OCI-LY3 (cell line): ENCODE measurements at regions not wholly inside any gene's neighbourhood (a gene's known extent, or its start where the extent isn't known, plus 50 kb on each side); places are given as distances from the start of the nearest gene placed in this dataset.
"Not testable (repeated sequence)": the region's sequence is repeated elsewhere in the genome, so short reads cannot be mapped to it uniquely, and the experiment has no call there.

Experiments used
- H2AFZ ChIP-seq: fragments of 200-600, 300-600 bp; shearing (Covaris generic); 2 replicates; pipeline ENCODE4 v1.6.0; 2014; ENCODE audit warnings: antibody characterized with exemption, low read depth, low read length
- H3K27ac ChIP-seq: fragments of 200-600, 300-600 bp; sonication (generic); 2 replicates; pipeline ENCODE4 v1.5.1; 2014; ENCODE audit warnings: mild to moderate bottlenecking, low read length, moderate library complexity, mixed read lengths
- H3K27me3 ChIP-seq: fragments of 200-600, 300-600 bp; sonication (generic); 2 replicates; pipeline ENCODE4 v1.6.1; 2014; ENCODE audit warnings: low read depth, low read length, mixed read lengths
- H3K36me3 ChIP-seq: fragments of 200-600, 300-600 bp; sonication (generic); replicated peaks from 2 replicates; pipeline ENCODE3; 2014; ENCODE audit warnings: low read depth, low read length, mixed read lengths
- H3K4me1 ChIP-seq: fragments of 300-600, 200-600 bp; sonication (generic); 2 replicates; pipeline ENCODE4 v1.6.1; 2014; ENCODE audit warnings: low read length, mixed read lengths
- H3K4me2 ChIP-seq: fragments of 200-600, 300-600 bp; sonication (generic); 2 replicates; pipeline ENCODE4 v1.6.1; 2014; ENCODE audit warnings: low read length, mixed read lengths
- H3K4me3 ChIP-seq: fragments of 300-600, 200-600 bp; sonication (generic); 2 replicates; pipeline ENCODE4 v1.5.1; 2014; ENCODE audit warnings: antibody characterized with exemption, mild to moderate bottlenecking, low read length, moderate library complexity
- H3K79me2 ChIP-seq: fragments of 300-600, 200-600 bp; shearing (Covaris generic); 2 replicates; pipeline ENCODE4 v1.6.1; 2014; ENCODE audit warnings: mild to moderate bottlenecking, low read length, mixed read lengths
- H3K9ac ChIP-seq: fragments of 300-600, 200-600 bp; shearing (Covaris generic); 2 replicates; pipeline ENCODE4 v1.6.0; 2014; ENCODE audit warnings: mild to moderate bottlenecking, low read length, moderate library complexity
- H3K9me3 ChIP-seq: fragments of 200-600, 300-600 bp; shearing (Covaris generic); 2 replicates; pipeline ENCODE4 v1.6.1; 2014; ENCODE audit warnings: low read length, mixed read lengths; ENCODE audit not compliant: insufficient read depth
- H4K20me1 ChIP-seq: fragments of 200-600, 300-600 bp; sonication (generic); 2 replicates; pipeline ENCODE4 v1.6.1; 2016; ENCODE audit warnings: low read length, mixed read lengths; ENCODE audit not compliant: insufficient read depth
- EZH2phosphoT487 ChIP-seq: fragments of 200-600 bp; shearing (Covaris generic); IDR thresholded peaks from 2 replicates; pipeline ENCODE4 v1.6.1; 2018; ENCODE audit warnings: antibody characterized with exemption, mixed run types, low read depth
- TF ChIP-seq, protein P1 (sequence below): fragments of 200-600, 300-600 bp; sonication (generic); IDR thresholded peaks from 2 replicates; pipeline ENCODE4 v1.5.1; 2014; ENCODE audit warnings: antibody characterized with exemption, low read length, low read depth

DNA sequence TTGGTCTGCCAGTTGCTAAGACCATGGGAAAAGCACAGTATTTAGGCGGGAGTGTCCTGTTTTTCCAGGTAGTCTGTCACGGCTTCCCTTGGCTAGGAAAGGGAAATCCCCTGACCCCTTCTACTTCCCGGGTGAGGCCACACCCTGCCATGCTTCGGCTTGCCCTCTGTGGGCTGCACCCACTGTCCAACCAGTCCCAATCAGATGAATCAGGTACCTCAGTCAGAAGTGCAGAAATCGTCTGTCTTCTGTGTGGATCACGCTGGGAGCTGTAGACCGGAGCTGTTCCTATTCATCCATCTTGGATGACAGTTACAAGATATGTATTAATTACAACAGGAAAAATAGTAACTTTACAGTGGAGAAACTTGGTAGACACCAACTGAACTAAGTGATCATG lies 188.2 kb downstream of the TPBG start:
- no peaks in the 10 kb centered on the region for H3K4me1 ChIP-seq
- no peaks in the 10 kb centered on the region for H3K9me3 ChIP-seq
- TF ChIP-seq, protein P1, sequence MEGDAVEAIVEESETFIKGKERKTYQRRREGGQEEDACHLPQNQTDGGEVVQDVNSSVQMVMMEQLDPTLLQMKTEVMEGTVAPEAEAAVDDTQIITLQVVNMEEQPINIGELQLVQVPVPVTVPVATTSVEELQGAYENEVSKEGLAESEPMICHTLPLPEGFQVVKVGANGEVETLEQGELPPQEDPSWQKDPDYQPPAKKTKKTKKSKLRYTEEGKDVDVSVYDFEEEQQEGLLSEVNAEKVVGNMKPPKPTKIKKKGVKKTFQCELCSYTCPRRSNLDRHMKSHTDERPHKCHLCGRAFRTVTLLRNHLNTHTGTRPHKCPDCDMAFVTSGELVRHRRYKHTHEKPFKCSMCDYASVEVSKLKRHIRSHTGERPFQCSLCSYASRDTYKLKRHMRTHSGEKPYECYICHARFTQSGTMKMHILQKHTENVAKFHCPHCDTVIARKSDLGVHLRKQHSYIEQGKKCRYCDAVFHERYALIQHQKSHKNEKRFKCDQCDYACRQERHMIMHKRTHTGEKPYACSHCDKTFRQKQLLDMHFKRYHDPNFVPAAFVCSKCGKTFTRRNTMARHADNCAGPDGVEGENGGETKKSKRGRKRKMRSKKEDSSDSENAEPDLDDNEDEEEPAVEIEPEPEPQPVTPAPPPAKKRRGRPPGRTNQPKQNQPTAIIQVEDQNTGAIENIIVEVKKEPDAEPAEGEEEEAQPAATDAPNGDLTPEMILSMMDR = no peak
- no peak overlapping the region for H3K4me2 ChIP-seq
- no peak overlapping the region for H3K27ac ChIP-seq
- H3K27me3 ChIP-seq = no peaks in the 10 kb centered on the region; the same call in 1 of the 2 replicates
- no peak overlapping the region for H3K9ac ChIP-seq
- no peak overlapping the region for H2AFZ ChIP-seq
- H3K36me3 ChIP-seq = no peaks in the 10 kb centered on the region
- no peak overlapping the region for H3K4me3 ChIP-seq
- no peaks in the 10 kb centered on the region for H3K79me2 ChIP-seq
- H4K20me1 ChIP-seq = no peaks in the 10 kb centered on the region

DNA sequence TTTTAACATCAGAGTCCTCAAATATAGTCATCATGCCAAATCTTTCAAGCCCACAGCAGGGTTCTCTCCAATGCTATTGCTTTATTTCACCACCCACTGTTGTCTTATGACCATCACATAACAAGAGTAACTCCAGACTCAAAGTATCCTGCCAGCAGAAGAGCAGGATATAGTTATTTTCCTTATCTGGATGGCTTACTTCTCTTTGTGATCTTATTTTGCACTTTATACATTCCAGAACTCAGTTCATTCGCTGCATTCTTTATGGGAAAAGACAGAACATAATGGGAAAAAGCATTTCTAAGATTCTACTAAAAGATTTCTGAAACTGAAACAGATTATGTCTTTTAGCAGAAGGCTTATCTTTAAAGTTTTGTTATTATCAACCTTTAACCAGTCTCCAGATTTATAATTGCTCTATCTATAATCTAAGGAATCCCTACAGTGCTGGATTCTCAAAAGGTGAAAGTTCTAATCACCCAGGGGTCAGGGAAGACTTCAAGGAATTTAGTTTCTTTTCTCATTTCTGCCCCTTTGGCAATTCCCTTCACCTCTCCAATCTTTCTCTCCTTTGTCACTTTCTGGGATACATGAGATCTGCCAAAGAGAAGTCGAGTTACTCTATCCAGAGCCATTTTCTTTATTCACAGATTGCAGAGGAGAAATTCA lies 190.4 kb downstream of the TPBG start:
- H3K36me3 ChIP-seq = no peaks in the 10 kb centered on the region
- TF ChIP-seq, protein P1 = no peak
- no peak for TF ChIP-seq EZH2phosphoT487
- H3K4me1 ChIP-seq = no peaks in the 10 kb centered on the region
- no peak overlapping the region for H2AFZ ChIP-seq
- no peaks in the 10 kb centered on the region; the same call in 1 of the 2 replicates for H3K27me3 ChIP-seq
- no peaks in the 10 kb centered on the region for H4K20me1 ChIP-seq
- H3K9ac ChIP-seq = no peak overlapping the region
- no peak overlapping the region for H3K4me3 ChIP-seq
- H3K27ac ChIP-seq = no peak overlapping the region
- H3K4me2 ChIP-seq = no peak overlapping the region
- H3K9me3 ChIP-seq = no peaks in the 10 kb centered on the region
- H3K79me2 ChIP-seq = no peaks in the 10 kb centered on the region

DNA sequence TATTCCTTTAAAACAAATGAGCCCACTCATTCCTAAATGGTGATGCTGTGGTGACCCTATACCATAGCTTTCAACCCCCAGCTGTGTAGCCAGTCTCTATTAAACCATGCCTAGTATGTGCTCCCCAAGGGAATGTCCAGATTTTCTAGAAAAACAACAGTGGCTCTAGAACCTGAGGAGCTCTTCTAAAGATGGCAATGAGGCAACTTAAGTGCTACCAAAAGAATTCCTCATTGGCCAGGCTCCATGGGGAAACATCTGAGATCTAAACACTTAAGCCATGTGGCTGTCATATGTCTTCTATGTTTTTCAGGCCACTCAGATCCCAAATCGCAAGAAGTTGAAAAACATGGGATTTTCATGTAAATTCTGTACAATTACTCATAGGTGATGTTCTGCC lies 191.0 kb downstream of the TPBG start:
- H3K9me3 ChIP-seq = no peaks in the 10 kb centered on the region
- TF ChIP-seq EZH2phosphoT487 = no peak
- TF ChIP-seq, protein P1 = no peak
- H3K4me1 ChIP-seq = no peaks in the 10 kb centered on the region
- no peaks in the 10 kb centered on the region; the same call in 1 of the 2 replicates for H3K27me3 ChIP-seq
- H3K9ac ChIP-seq = no peak overlapping the region
- no peaks in the 10 kb centered on the region for H3K36me3 ChIP-seq
- no peak overlapping the region for H2AFZ ChIP-seq
- no peak overlapping the region for H3K27ac ChIP-seq
- no peaks in the 10 kb centered on the region for H4K20me1 ChIP-seq
- H3K79me2 ChIP-seq = no peaks in the 10 kb centered on the region
- H3K4me2 ChIP-seq = no peak overlapping the region
- H3K4me3 ChIP-seq = no peak overlapping the region

DNA sequence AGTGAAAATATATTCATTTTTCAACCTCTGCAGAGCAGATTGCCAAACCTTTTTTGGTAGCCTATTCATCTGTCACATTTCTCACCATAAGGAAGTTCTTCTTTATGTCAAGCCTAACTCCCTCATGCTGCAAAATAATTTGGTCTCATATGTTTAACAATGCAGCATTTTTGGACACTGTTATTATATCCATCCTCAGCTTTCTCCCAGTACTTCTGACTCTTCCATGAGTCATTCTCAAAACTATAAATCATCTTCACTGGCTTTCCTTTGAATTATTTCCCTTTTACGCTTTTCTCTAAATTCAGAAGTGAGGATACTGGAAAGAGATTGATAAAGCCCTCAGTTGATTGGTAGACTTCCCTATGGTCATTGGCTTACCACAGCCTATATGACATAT lies 192.2 kb downstream of the TPBG start:
- H3K27ac ChIP-seq = no peak overlapping the region
- no peak for TF ChIP-seq EZH2phosphoT487
- TF ChIP-seq, protein P1 = no peak
- no peaks in the 10 kb centered on the region for H3K9me3 ChIP-seq
- no peaks in the 10 kb centered on the region for H3K79me2 ChIP-seq
- H3K36me3 ChIP-seq = no peaks in the 10 kb centered on the region
- no peaks in the 10 kb centered on the region; the same call in 1 of the 2 replicates for H3K27me3 ChIP-seq
- no peak overlapping the region for H3K4me2 ChIP-seq
- H3K9ac ChIP-seq = no peak overlapping the region
- no peaks in the 10 kb centered on the region for H4K20me1 ChIP-seq
- no peak overlapping the region for H2AFZ ChIP-seq
- no peak overlapping the region for H3K4me3 ChIP-seq
- no peaks in the 10 kb centered on the region for H3K4me1 ChIP-seq

DNA sequence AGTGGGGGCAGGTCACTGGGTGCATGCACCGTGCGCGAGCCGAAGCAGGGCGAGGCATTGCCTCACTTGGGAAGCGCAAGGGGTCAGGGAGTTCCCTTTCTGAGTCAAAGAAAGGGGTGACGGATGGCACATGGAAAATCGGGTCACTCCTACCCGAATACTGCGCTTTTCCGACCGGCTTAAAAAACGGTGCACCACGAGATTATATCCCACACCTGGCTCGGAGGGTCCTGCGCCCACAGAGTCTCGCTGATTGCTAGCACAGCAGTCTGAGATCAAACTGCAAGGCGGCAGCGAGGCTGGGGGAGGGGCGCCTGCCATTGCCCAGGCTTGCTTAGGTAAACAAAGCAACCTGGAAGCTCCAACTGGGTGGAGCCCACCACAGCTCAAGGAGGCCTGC lies 194.9 kb downstream of the TPBG start:
- H3K36me3 ChIP-seq, H3K4me1 ChIP-seq, H3K9ac ChIP-seq, H4K20me1 ChIP-seq, H3K27ac ChIP-seq, H2AFZ ChIP-seq, H3K4me2 ChIP-seq, H3K27me3 ChIP-seq, H3K79me2 ChIP-seq, H3K4me3 ChIP-seq, H3K9me3 ChIP-seq: not testable (repeated sequence)
